ENCODE measurements at regions not wholly inside any gene's neighbourhood (a gene's known extent, or its start where the extent isn't known, plus 50 kb on each side); places are given as distances from the start of the nearest gene placed in this dataset.

- Histone ChIP-seq H3K36me3 (ENCODE audit: insufficient read depth, low read length) (no peaks in the 10 kb centered on the region), H3K9me3 (ENCODE audit: low read depth, low read length) (no peaks in the 10 kb centered on the region), H3K4me1 (ENCODE audit: insufficient read depth, low read length) (no peaks in the 10 kb centered on the region), H3K27me3 (ENCODE audit: insufficient read depth, low read length) (no peaks in the 10 kb centered on the region), H3K27ac (ENCODE audit: low read depth, low read length) (no peak overlapping the region), H4K20me1 (ENCODE audit: insufficient read depth, low read length) (no peaks in the 10 kb centered on the region), H3K4me3 (ENCODE audit: insufficient read depth, low read length) (no peak overlapping the region), H3K79me2 (ENCODE audit: insufficient read depth, low read length) (no peaks in the 10 kb centered on the region), H3K4me2 (ENCODE audit: insufficient read depth, low read length) (no peak overlapping the region), H2AFZ (ENCODE audit: low read length) (no peak overlapping the region)
- no peak for TF ChIP-seq CTCF (IDR thresholded peaks at IDR 0.05; ENCODE audit: extremely low read depth, low read depth, low read length)
- DNase-seq (ENCODE audit: insufficient read length, low spot score, missing footprints), result no peak
Measured at GRCh38 chr18:73476031-73476430, 608.2 kb upstream of the NETO1 start.

- no peak for TF ChIP-seq CTCF (IDR thresholded peaks at IDR 0.05; ENCODE audit: extremely low read depth, low read depth, low read length)
- H3K36me3 ChIP-seq (ENCODE audit: insufficient read depth, low read length), result no peaks in the 10 kb centered on the region
- no peaks in the 10 kb centered on the region for H3K9me3 ChIP-seq (ENCODE audit: low read depth, low read length)
- no peak overlapping the region for H3K27ac ChIP-seq (ENCODE audit: low read depth, low read length)
- no peak for DNase-seq (ENCODE audit: insufficient read length, low spot score, missing footprints)
- no peak overlapping the region for H2AFZ ChIP-seq (ENCODE audit: low read length)
- H3K27me3 ChIP-seq (ENCODE audit: insufficient read depth, low read length), result no peaks in the 10 kb centered on the region
- H3K4me2 ChIP-seq (ENCODE audit: insufficient read depth, low read length), result no peak overlapping the region
- H3K79me2 ChIP-seq (ENCODE audit: insufficient read depth, low read length), result no peaks in the 10 kb centered on the region
- no peaks in the 10 kb centered on the region for H3K4me1 ChIP-seq (ENCODE audit: insufficient read depth, low read length)
- no peaks in the 10 kb centered on the region for H4K20me1 ChIP-seq (ENCODE audit: insufficient read depth, low read length)
- H3K4me3 ChIP-seq (ENCODE audit: insufficient read depth, low read length), result no peak overlapping the region
Measured at GRCh38 chr18:73462092-73462491, 594.3 kb upstream of the NETO1 start.

- H2AFZ ChIP-seq (ENCODE audit: low read length), result no peak overlapping the region
Measured at GRCh38 chr18:73461780-73462059, 593.9 kb upstream of the NETO1 start.

GRCh38 chr18:73461038-73461779 lies 593.4 kb upstream of the NETO1 start:
- no peak overlapping the region for H3K4me2 ChIP-seq (ENCODE audit: insufficient read depth, low read length)
- H3K4me1 ChIP-seq (ENCODE audit: insufficient read depth, low read length), result no peaks in the 10 kb centered on the region
- H3K36me3 ChIP-seq (ENCODE audit: insufficient read depth, low read length), result no peaks in the 10 kb centered on the region
- H3K9me3 ChIP-seq (ENCODE audit: low read depth, low read length), result no peaks in the 10 kb centered on the region
- H3K27me3 ChIP-seq (ENCODE audit: insufficient read depth, low read length), result no peaks in the 10 kb centered on the region
- no peak overlapping the region for H2AFZ ChIP-seq (ENCODE audit: low read length)
- TF ChIP-seq CTCF (IDR thresholded peaks at IDR 0.05; ENCODE audit: extremely low read depth, low read depth, low read length), result no peak
- H3K79me2 ChIP-seq (ENCODE audit: insufficient read depth, low read length), result no peaks in the 10 kb centered on the region
- no peak overlapping the region for H3K27ac ChIP-seq (ENCODE audit: low read depth, low read length)
- DNase-seq (ENCODE audit: insufficient read length, low spot score, missing footprints), result no peak
- H3K4me3 ChIP-seq (ENCODE audit: insufficient read depth, low read length), result no peak overlapping the region
- H4K20me1 ChIP-seq (ENCODE audit: insufficient read depth, low read length), result no peaks in the 10 kb centered on the region

More at GRCh38 chr18:73461780-73462059, 593.9 kb upstream of the NETO1 start:
- Histone ChIP-seq H3K4me3 (ENCODE audit: insufficient read depth, low read length) (no peak overlapping the region), H3K4me2 (ENCODE audit: insufficient read depth, low read length) (no peak overlapping the region), H4K20me1 (ENCODE audit: insufficient read depth, low read length) (no peaks in the 10 kb centered on the region), H3K4me1 (ENCODE audit: insufficient read depth, low read length) (no peaks in the 10 kb centered on the region), H3K27ac (ENCODE audit: low read depth, low read length) (no peak overlapping the region), H3K36me3 (ENCODE audit: insufficient read depth, low read length) (no peaks in the 10 kb centered on the region), H3K9me3 (ENCODE audit: low read depth, low read length) (no peaks in the 10 kb centered on the region), H3K79me2 (ENCODE audit: insufficient read depth, low read length) (no peaks in the 10 kb centered on the region), H3K27me3 (ENCODE audit: insufficient read depth, low read length) (no peaks in the 10 kb centered on the region)
- DNase-seq (ENCODE audit: insufficient read length, low spot score, missing footprints), result no peak
- no peak for TF ChIP-seq CTCF (IDR thresholded peaks at IDR 0.05; ENCODE audit: extremely low read depth, low read depth, low read length)

Data from osteoblast (primary cell).